Endothelial cell of umbilical vein (primary cell): ENCODE measurements at regions not wholly inside any gene's neighbourhood (a gene's known extent, or its start where the extent isn't known, plus 50 kb on each side); places are given as distances from the start of the nearest gene placed in this dataset.

Experiments
- BruUV-seq: library from RNA; stranded (reverse); fragments of 400-500 nt; replicated peaks from 2 replicates; lab custom pipeline; 2021; lab: Mats Ljungman, UMichigan
- CTCF ChIA-PET: fragments of 300-600, 350-600 bp; sonication (Branson Sonifier 250); formaldehyde crosslinking; loops from one replicate; lab custom pipeline; 2021; ENCODE audit warnings: antibody characterized with exemption, inconsistent platforms; lab: Charles Lee
- POLR2A ChIA-PET: fragments of 300-600, 350-600 bp; sonication (Branson Sonifier 250); formaldehyde crosslinking; loops from one replicate; lab custom pipeline; 2021; ENCODE audit warnings: antibody characterized with exemption, inconsistent platforms; lab: Charles Lee
- DNase-seq: peaks from one replicate; pipeline ENCODE4 v3.0.0-alpha.2; 2011; ENCODE audit warnings: low read depth, low spot score
- FAIRE-seq: peaks from 2 replicates; lab custom pipeline; 2011; peaks lifted over from hg19 to GRCh38; lab: Jason Lieb, UNC
- H2AFZ ChIP-seq: 2 replicates; pipeline ENCODE4 v1.6.0; 2012; ENCODE audit warnings: low read depth, low read length, control low read depth, inconsistent platforms
- H3K27ac ChIP-seq: 2 replicates; pipeline ENCODE4 v1.5.1; 2011; ENCODE audit warnings: low read depth, mild to moderate bottlenecking, control low read depth, low read length, moderate library complexity; ENCODE audit not compliant: insufficient read depth
- H3K27me3 ChIP-seq, 2 experiments: 2 replicates each; pipeline versions ENCODE4 v1.6.0 to v1.6.1; 2011; ENCODE audit warnings: low read length in 2 of 2, mixed read lengths in 1 of 2; ENCODE audit not compliant: control insufficient read depth in 2 of 2, insufficient read depth in 2 of 2
- H3K36me3 ChIP-seq, 2 experiments: 2 replicates in 1 of 2; 3 replicates in 1 of 2; pipeline ENCODE4 v1.5.1; 2011; ENCODE audit warnings: low read length in 2 of 2, mild to moderate bottlenecking in 1 of 2, moderate library complexity in 1 of 2; ENCODE audit not compliant: control insufficient read depth in 2 of 2, insufficient read depth in 2 of 2; ENCODE audit errors: extremely low read depth in 1 of 2
- H3K4me1 ChIP-seq: 3 replicates; pipeline ENCODE4 v1.5.1; 2011; ENCODE audit warnings: mild to moderate bottlenecking, low read length; ENCODE audit not compliant: control insufficient read depth, insufficient read depth; ENCODE audit errors: extremely low read depth
- H3K4me2 ChIP-seq: 2 replicates; pipeline ENCODE4 v1.6.1; 2011; ENCODE audit warnings: low read length, control low read depth, mixed read lengths; ENCODE audit not compliant: insufficient read depth
- H3K4me3 ChIP-seq, 3 experiments: fragments of 200-600 bp in 1 of 3; sonication (generic), shearing (Covaris generic) in 1 of 3; replicated peaks in 1 of 3; 2 replicates each; pipeline ENCODE4 v1.5.1; 2011 to 2016; ENCODE audit warnings: control low read depth in 3 of 3, low read length in 3 of 3, mild to moderate bottlenecking in 2 of 3, inconsistent platforms in 1 of 3, low read depth in 1 of 3, moderate library complexity in 1 of 3; ENCODE audit not compliant: insufficient read depth in 1 of 3
- H3K79me2 ChIP-seq: 2 replicates; pipeline ENCODE4 v1.6.0; 2012; ENCODE audit warnings: low read length, inconsistent platforms; ENCODE audit not compliant: control insufficient read depth, insufficient read depth
- H3K9ac ChIP-seq: replicated peaks from 2 replicates; pipeline ENCODE3; 2011; ENCODE audit warnings: low read length, control low read depth; ENCODE audit not compliant: insufficient read depth; ENCODE audit errors: extremely low read depth
- H3K9me1 ChIP-seq: replicated peaks from 3 replicates; pipeline ENCODE4 v1.6.0; 2011; ENCODE audit warnings: mild to moderate bottlenecking, low read length; ENCODE audit not compliant: control insufficient read depth, insufficient read depth; ENCODE audit errors: extremely low read depth
- H3K9me3 ChIP-seq: replicated peaks from 2 replicates; pipeline ENCODE4 v1.5.1; 2012; ENCODE audit warnings: low read length, inconsistent platforms; ENCODE audit not compliant: control insufficient read depth, insufficient read depth
- H4K20me1 ChIP-seq: replicated peaks from 2 replicates; pipeline ENCODE3; 2011; ENCODE audit warnings: mild to moderate bottlenecking, low read length; ENCODE audit not compliant: control insufficient read depth, insufficient read depth; ENCODE audit errors: extremely low read depth
- CTCF ChIP-seq, 2 donors: IDR thresholded peaks; 1 replicate in 1 of 2; 2 replicates in 1 of 2; pipeline ENCODE4 v1.5.1; 2011; ENCODE audit warnings: low read length in 2 of 2, mild to moderate bottlenecking in 2 of 2, moderate library complexity in 2 of 2, control low read depth in 1 of 2, inconsistent platforms in 1 of 2, low read depth in 1 of 2; ENCODE audit not compliant: insufficient read depth in 1 of 2; ENCODE audit errors: extremely low read depth in 1 of 2
- EZH2 ChIP-seq: IDR thresholded peaks from 2 replicates; pipeline ENCODE4 v1.6.1; 2012; ENCODE audit warnings: borderline replicate concordance, low read depth, mild to moderate bottlenecking, moderate library complexity, low read length, inconsistent platforms; ENCODE audit not compliant: severe bottlenecking
- FOS ChIP-seq: IDR thresholded peaks from 2 replicates; pipeline ENCODE4 v1.6.1; 2011; ENCODE audit warnings: mild to moderate bottlenecking, low read length, moderate library complexity, borderline replicate concordance; ENCODE audit not compliant: insufficient read depth
- GATA2 ChIP-seq: IDR thresholded peaks from 2 replicates; pipeline ENCODE4 v1.7.0; 2011; ENCODE audit warnings: low read depth, mild to moderate bottlenecking, moderate library complexity, mixed read lengths, low read length; ENCODE audit not compliant: insufficient read length, insufficient read depth
- JUN ChIP-seq: IDR thresholded peaks from 2 replicates; pipeline ENCODE4 v1.6.1; 2011; ENCODE audit warnings: borderline replicate concordance, low read depth; ENCODE audit not compliant: insufficient read length, insufficient read depth
- MAX ChIP-seq: IDR thresholded peaks from 2 replicates; pipeline ENCODE4 v1.6.1; 2011; ENCODE audit not compliant: insufficient read depth, insufficient read length
- MYC ChIP-seq: IDR thresholded peaks from one replicate; pipeline ENCODE4 v1.6.1; 2011; ENCODE audit warnings: mild to moderate bottlenecking, low read depth, low read length
- POLR2A ChIP-seq: IDR thresholded peaks from 2 replicates; pipeline ENCODE4 v1.6.1; 2012; ENCODE audit warnings: low read depth, mild to moderate bottlenecking, control low read depth, low read length
- POLR2AphosphoS5 ChIP-seq: IDR thresholded peaks from 2 replicates; pipeline ENCODE4 v1.6.1; 2012; ENCODE audit warnings: low read depth, mild to moderate bottlenecking, control low read depth, low read length, moderate library complexity; ENCODE audit not compliant: insufficient read depth
- dilution Hi-C: fragments of 300-500 bp; cut with MboI; formaldehyde crosslinking; loops from one replicate; pipeline ENCODE4 v1.15.0; 2019; ENCODE audit warnings: low sequenced_read_pairs; ENCODE audit not compliant: extremely low pct_ligation_motif_present
- intact Hi-C: fragments of 100-400 bp; cut with micrococcal nuclease; formaldehyde crosslinking; loops from one replicate; pipeline ENCODE4 v1.10.0; 2022

GRCh38 chr22:48819961-48820360, 1007.7 kb downstream of the BRD1 start:
- DNase-seq: no peak
- Histone ChIP-seq H4K20me1 (no peaks in the 10 kb centered on the region), H3K79me2 (no peaks in the 10 kb centered on the region), H3K4me1 (no peaks in the 10 kb centered on the region), H2AFZ (no peak overlapping the region), H3K9me3 (peaks cover 9% of the 10 kb centered on the region), H3K4me2 (no peak overlapping the region), H3K9ac (no peak overlapping the region), H3K36me3 (no peaks in the 10 kb centered on the region), H3K27me3 (no peaks in the 10 kb centered on the region), H3K4me3 (no peak overlapping the region), H3K27ac (no peak overlapping the region), H3K9me1 (no peaks in the 10 kb centered on the region)
- TF ChIP-seq MYC: no peak
- no peak for TF ChIP-seq CTCF (IDR thresholded peaks at IDR 0.05; ENCODE audit: extremely low read depth in 1 of 2, insufficient read depth in 1 of 2, low read depth in 1 of 2, low read length in 2 of 2)
- no peak for TF ChIP-seq FOS
- no peak for TF ChIP-seq POLR2A
- TF ChIP-seq JUN: no peak
- TF ChIP-seq EZH2: no peak
- no peak for TF ChIP-seq MAX
- no peak for TF ChIP-seq POLR2AphosphoS5
- TF ChIP-seq GATA2: no peak
- FAIRE-seq: no peak
- ChIA-PET CTCF (no interaction called here), POLR2A (no interaction called here)
- intact Hi-C loops: no loop called here
- BruUV-seq: no TSS peak
- dilution Hi-C loops: no loop called here
